LNCaP clone FGC (cell line): ENCODE measurements at regions not wholly inside any gene's neighbourhood (a gene's known extent, or its start where the extent isn't known, plus 50 kb on each side); places are given as distances from the start of the nearest gene placed in this dataset.

Experiments
- DNase-seq: peaks from one replicate; pipeline ENCODE4 v3.0.0-alpha.2; 2011; ENCODE audit warnings: low read depth
- H3K4me3 ChIP-seq: 2 replicates; pipeline ENCODE4 v1.5.1; 2011; ENCODE audit warnings: mild to moderate bottlenecking, low read depth, low read length, control low read depth
- TF ChIP-seq, protein P1 (sequence below): IDR thresholded peaks from 2 replicates; pipeline ENCODE4 v1.5.1; 2012; ENCODE audit warnings: mild to moderate bottlenecking; ENCODE audit not compliant: control insufficient read depth, insufficient read depth; ENCODE audit errors: extremely low read depth

DNA sequence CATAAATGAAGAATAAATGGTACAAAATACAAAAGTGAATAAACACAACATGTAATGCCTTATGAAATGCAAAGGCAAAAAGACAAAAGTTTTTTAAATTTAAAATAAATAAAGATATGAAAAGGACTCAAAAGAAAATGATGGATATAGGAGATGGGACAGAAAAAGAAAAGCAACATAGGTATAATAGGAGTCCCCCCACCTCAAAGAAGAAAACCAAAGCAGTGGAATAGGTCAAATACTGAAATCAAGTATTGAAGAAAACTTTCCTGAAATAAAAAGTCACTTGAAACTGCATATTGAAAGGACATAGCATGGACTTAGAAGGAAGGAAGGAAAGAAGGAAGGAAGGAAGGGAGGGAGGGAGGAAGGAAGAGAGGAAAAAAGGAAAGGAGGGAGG, 110.0 kb upstream of the FAM204A start:
- TF ChIP-seq, protein P1, sequence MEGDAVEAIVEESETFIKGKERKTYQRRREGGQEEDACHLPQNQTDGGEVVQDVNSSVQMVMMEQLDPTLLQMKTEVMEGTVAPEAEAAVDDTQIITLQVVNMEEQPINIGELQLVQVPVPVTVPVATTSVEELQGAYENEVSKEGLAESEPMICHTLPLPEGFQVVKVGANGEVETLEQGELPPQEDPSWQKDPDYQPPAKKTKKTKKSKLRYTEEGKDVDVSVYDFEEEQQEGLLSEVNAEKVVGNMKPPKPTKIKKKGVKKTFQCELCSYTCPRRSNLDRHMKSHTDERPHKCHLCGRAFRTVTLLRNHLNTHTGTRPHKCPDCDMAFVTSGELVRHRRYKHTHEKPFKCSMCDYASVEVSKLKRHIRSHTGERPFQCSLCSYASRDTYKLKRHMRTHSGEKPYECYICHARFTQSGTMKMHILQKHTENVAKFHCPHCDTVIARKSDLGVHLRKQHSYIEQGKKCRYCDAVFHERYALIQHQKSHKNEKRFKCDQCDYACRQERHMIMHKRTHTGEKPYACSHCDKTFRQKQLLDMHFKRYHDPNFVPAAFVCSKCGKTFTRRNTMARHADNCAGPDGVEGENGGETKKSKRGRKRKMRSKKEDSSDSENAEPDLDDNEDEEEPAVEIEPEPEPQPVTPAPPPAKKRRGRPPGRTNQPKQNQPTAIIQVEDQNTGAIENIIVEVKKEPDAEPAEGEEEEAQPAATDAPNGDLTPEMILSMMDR: no peak
- DNase-seq: no peak

DNA sequence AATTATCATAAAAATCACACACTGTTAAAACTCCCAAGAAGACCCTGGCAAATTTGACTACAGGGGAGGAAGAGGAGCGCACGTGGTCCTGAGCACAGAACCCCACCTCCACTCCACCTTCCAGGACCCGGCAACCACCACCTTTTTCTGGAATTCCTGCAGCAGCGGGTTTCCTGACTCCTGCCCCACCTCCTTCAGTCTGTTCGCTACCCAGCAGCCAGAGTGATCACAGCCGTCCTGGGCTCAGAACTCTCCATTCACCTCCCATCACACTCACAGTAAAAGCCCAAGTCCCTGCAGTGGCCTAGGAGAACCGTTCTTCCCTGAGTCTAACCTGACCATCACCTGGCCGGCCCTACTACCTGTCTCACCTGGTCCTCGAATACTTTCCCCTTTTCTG, 107.4 kb upstream of the FAM204A start:
- TF ChIP-seq, protein P1: no peak
- no peak for DNase-seq
- no peak overlapping the region for H3K4me3 ChIP-seq

More for the DNA sequence above, 110.0 kb upstream of the FAM204A start:
- H3K4me3 ChIP-seq: no peak overlapping the region

DNA sequence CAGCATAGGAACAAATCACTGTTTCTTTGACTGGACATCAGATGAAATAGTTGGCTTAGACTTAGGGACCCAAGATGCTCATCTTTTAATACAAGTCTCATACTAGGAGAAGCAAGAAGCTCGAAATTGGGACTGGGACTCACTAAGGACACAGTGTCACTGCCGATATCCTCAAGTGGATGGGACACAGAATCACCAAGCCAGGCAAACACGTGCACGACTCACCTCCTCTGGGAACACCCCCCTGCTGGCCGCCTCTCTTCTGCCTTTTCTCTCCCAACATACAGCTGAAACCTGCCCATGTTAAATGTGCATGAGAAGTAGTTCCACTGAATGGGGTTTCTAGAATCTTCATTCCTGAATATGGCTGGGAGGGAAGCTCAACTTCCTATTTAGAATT, 106.6 kb upstream of the FAM204A start:
- DNase-seq: no peak
- TF ChIP-seq, protein P1: no peak
- no peak overlapping the region for H3K4me3 ChIP-seq

DNA sequence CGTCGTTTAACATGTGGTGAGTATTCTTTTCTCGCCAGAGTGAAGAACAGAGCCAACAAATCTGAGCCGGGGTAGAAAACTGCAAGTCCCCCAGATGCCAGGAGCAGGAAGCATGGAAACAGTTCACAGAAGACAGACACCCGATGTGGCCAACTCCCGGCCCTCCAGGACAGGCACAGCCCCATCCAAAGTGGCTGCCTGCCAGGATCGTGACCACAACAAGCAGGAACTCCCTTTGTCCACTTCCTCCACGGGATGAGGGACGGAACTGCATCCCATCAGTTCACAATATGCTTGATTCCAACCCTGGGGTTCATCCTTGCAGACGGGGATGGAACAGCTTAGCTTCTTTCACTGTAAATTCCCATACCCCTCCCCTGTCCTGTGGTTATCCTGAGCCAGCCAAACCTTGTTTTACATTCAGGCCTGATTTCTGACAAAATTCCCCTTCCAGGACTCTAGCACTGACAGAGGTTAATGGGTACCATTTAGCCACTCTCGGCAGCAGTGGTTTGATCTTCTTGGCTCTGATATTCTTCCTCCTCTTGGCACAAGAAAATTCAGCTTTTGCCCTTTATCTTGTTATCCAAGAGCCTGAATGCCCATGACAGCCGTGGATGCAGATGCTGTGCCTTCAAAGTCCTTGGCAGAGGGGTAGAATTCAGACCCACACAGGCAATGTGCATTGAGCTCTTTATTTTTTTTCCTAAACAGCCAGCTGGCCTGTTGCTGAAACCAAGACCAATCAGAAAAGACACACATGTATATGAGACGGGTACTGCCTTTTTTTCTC, 105.5 kb upstream of the FAM204A start:
- DNase-seq: no peak
- H3K4me3 ChIP-seq: no peak overlapping the region
- TF ChIP-seq, protein P1: no peak

DNA sequence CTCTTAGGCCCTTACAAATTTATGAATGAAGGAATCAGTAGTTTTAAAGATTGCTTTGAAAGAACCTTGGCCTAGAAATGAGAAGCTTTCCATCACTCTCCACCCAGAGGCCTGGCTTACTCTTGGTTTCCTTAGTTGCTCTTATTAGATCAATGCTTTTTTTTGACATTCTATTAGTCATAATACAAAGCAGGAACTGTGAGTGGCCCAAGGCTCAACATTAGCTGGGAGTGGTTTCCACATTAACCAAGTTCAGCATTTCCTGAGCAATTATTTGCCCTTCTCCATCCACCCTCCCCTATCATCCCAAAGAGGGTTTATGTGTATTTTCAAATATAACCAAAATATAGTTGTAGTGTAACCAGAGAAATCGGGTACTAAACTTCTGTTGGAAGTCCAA, 103.4 kb upstream of the FAM204A start:
- TF ChIP-seq, protein P1: no peak
- no peak for DNase-seq
- no peak overlapping the region for H3K4me3 ChIP-seq

DNA sequence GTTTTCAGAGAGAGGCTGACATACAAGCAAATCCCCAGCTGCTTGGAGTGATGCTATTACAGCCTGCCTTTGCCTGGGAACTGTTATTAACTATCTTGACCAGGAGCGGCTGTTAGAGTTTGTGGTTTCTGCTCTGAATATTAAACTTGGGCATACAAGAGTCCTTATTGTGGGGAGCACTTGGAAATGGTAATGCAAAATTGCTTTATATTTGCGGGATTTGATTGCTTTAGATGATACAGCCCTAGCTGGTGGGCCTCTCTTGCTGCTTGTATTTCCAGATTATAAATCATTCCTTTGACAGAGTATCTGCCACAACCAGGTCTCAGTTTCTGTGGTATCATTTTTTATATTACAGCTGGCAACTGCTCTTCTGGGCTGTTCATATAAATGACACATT, 101.9 kb upstream of the FAM204A start:
- no peak for DNase-seq
- TF ChIP-seq, protein P1: no peak
- no peak overlapping the region for H3K4me3 ChIP-seq

DNA sequence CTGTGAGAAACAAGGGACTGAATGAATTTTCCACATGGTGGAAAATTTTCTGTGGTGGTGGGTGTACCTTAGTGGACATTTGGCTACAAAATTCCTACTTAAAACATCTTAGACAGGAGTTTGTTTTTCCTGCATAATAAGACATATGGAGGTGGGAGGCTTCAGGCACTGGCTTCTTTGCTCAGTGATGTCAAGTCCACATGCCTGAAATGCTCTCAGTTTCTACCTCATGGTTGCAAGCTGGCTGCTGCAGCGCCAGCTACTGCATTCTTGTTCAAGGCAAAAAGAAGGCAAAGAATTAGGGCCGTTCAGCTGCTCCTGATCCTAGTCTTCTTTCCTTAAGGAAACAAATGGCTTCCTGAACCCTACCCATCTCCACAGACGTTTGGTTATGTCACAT, 99.9 kb upstream of the FAM204A start:
- TF ChIP-seq, protein P1: no peak
- H3K4me3 ChIP-seq: no peak overlapping the region
- DNase-seq: no peak
